Kidney tubule cell (primary cell): ENCODE measurements at regions not wholly inside any gene's neighbourhood (a gene's known extent, or its start where the extent isn't known, plus 50 kb on each side); places are given as distances from the start of the nearest gene placed in this dataset.
"Not testable (repeated sequence)": the region's sequence is repeated elsewhere in the genome, so short reads cannot be mapped to it uniquely, and the experiment has no call there.

Experiments
- DNase-seq: peaks from one replicate; pipeline ENCODE4 v3.0.0-alpha.2; 2018; ENCODE audit warnings: low spot score

- DNase-seq, result not testable (repeated sequence)
Measured at GRCh38 chr1:30458730-30459485, 264.5 kb downstream of the MATN1 start.

GRCh38 chr1:30452925-30453324, 270.5 kb downstream of the MATN1 start:
- no peak for DNase-seq

GRCh38 chr1:30452170-30452569, 271.2 kb downstream of the MATN1 start:
- no peak for DNase-seq

GRCh38 chr1:30451532-30452125, 271.8 kb downstream of the MATN1 start:
- no peak for DNase-seq

GRCh38 chr1:30450818-30451233, 272.6 kb downstream of the MATN1 start:
- no peak for DNase-seq

- DNase-seq, result no peak
Measured at GRCh38 chr1:30450148-30450817, 273.1 kb downstream of the MATN1 start.

- DNase-seq, result no peak
Measured at GRCh38 chr1:30449428-30450147, 273.8 kb downstream of the MATN1 start.

- DNase-seq, result no peak
Measured at GRCh38 chr1:30449003-30449402, 274.4 kb downstream of the MATN1 start.

- DNase-seq, result no peak
Measured at GRCh38 chr1:30447701-30448100, 275.7 kb downstream of the MATN1 start.

- no peak for DNase-seq
Measured at GRCh38 chr1:30447080-30447479, 276.3 kb downstream of the MATN1 start.

GRCh38 chr1:30446508-30446907, 276.9 kb downstream of the MATN1 start:
- no peak for DNase-seq

GRCh38 chr1:30446095-30446494, 277.3 kb downstream of the MATN1 start:
- DNase-seq, result no peak

- DNase-seq, result no peak
Measured at GRCh38 chr1:30445449-30445848, 277.9 kb downstream of the MATN1 start.

- DNase-seq, result peak; percentile 11
Measured at GRCh38 chr1:30444850-30445249, 278.5 kb downstream of the MATN1 start.

GRCh38 chr1:30444401-30444800, 279.0 kb downstream of the MATN1 start:
- no peak for DNase-seq

- not testable (repeated sequence) for DNase-seq
Measured at GRCh38 chr1:30438274-30438673, 285.1 kb downstream of the MATN1 start.

- no peak for DNase-seq
Measured at GRCh38 chr1:30437059-30437576, 286.3 kb downstream of the MATN1 start.

- no peak for DNase-seq
Measured at GRCh38 chr1:30427545-30427944, 295.8 kb downstream of the MATN1 start.

GRCh38 chr1:30425046-30425445, 298.3 kb downstream of the MATN1 start:
- DNase-seq, result no peak

GRCh38 chr1:30423570-30423969, 299.8 kb downstream of the MATN1 start:
- no peak for DNase-seq

- DNase-seq, result no peak
Measured at GRCh38 chr1:30422251-30422650, 301.1 kb downstream of the MATN1 start.

- DNase-seq, result no peak
Measured at GRCh38 chr1:30420519-30421050, 302.8 kb downstream of the MATN1 start.
